Fibroblast of lung (primary cell): ENCODE measurements at regions not wholly inside any gene's neighbourhood (a gene's known extent, or its start where the extent isn't known, plus 50 kb on each side); places are given as distances from the start of the nearest gene placed in this dataset.

Experiments used
- DNase-seq, 2 donors: peaks; one replicate each; pipeline versions ENCODE4 v3.0.0 to v3.0.0-alpha.2; 2010; ENCODE audit warnings: low read depth in 2 of 2
- H2AFZ ChIP-seq: 2 replicates; pipeline ENCODE4 v1.5.1; 2012; ENCODE audit warnings: low read length, control low read depth, inconsistent platforms
- H3K27ac ChIP-seq: 2 replicates; pipeline ENCODE4 v1.5.1; 2011; ENCODE audit warnings: low read length, control low read depth; ENCODE audit not compliant: insufficient read depth
- H3K27me3 ChIP-seq: 2 replicates; pipeline ENCODE4 v1.5.1; 2011; ENCODE audit warnings: mild to moderate bottlenecking, low read length; ENCODE audit not compliant: control insufficient read depth, insufficient read depth
- H3K36me3 ChIP-seq: 2 replicates; pipeline ENCODE4 v1.5.1; 2011; ENCODE audit warnings: low read length; ENCODE audit not compliant: control insufficient read depth, insufficient read depth
- H3K4me1 ChIP-seq: 2 replicates; pipeline ENCODE4 v1.5.1; 2011; ENCODE audit warnings: low read length; ENCODE audit not compliant: control insufficient read depth, insufficient read depth; ENCODE audit errors: extremely low read depth
- H3K4me2 ChIP-seq: 2 replicates; pipeline ENCODE4 v1.5.1; 2011; ENCODE audit warnings: low read length, control low read depth; ENCODE audit not compliant: insufficient read depth; ENCODE audit errors: extremely low read depth
- H3K4me3 ChIP-seq, 4 experiments: fragments of 200-600 bp in 1 of 4; sonication (generic) in 1 of 4; replicated peaks in 1 of 4; 2 replicates each; pipeline ENCODE4 v1.5.1; 2011 to 2016; ENCODE audit warnings: low read length in 4 of 4, low read depth in 3 of 4, mild to moderate bottlenecking in 3 of 4, control low read depth in 2 of 4, inconsistent platforms in 1 of 4, mixed read lengths in 1 of 4; ENCODE audit not compliant: insufficient read depth in 1 of 4; ENCODE audit errors: control extremely low read depth in 1 of 4
- H3K79me2 ChIP-seq: 2 replicates; pipeline ENCODE4 v1.5.1; 2012; ENCODE audit warnings: mild to moderate bottlenecking, low read length, inconsistent platforms; ENCODE audit not compliant: control insufficient read depth, insufficient read depth
- H3K9ac ChIP-seq: 2 replicates; pipeline ENCODE4 v1.5.1; 2011; ENCODE audit warnings: mild to moderate bottlenecking, low read length, control low read depth; ENCODE audit not compliant: insufficient read depth
- H3K9me3 ChIP-seq: 2 replicates; pipeline ENCODE4 v1.5.1; 2012; ENCODE audit warnings: low read depth, low read length; ENCODE audit not compliant: control insufficient read depth, insufficient read depth
- H4K20me1 ChIP-seq: 2 replicates; pipeline ENCODE4 v1.5.1; 2011; ENCODE audit warnings: low read length; ENCODE audit not compliant: control insufficient read depth, insufficient read depth; ENCODE audit errors: extremely low read depth
- CTCF ChIP-seq, 2 donors: IDR thresholded peaks in 1 of 2; conservative IDR thresholded peaks in 1 of 2; 1 replicate in 1 of 2; 2 replicates in 1 of 2; pipeline ENCODE4 v1.5.1; 2011 to 2012; ENCODE audit warnings: low read length in 2 of 2, control low read depth in 1 of 2, inconsistent platforms in 1 of 2, low read depth in 1 of 2, mild to moderate bottlenecking in 1 of 2
- EZH2 ChIP-seq: IDR thresholded peaks from 2 replicates; pipeline ENCODE4 v1.5.1; 2012; ENCODE audit warnings: low read length, control low read depth, mild to moderate bottlenecking; ENCODE audit errors: missing control alignments

GRCh38 chr5:10118150-10118549, 131.5 kb downstream of the ATPSCKMT start:
- no peak for DNase-seq
- Histone ChIP-seq H3K9me3 (no peaks in the 10 kb centered on the region), H3K27ac (no peak overlapping the region), H3K4me1 (no peaks in the 10 kb centered on the region), H3K36me3 (no peaks in the 10 kb centered on the region), H2AFZ (no peak overlapping the region), H3K9ac (no peak overlapping the region), H3K4me2 (no peak overlapping the region), H4K20me1 (no peaks in the 10 kb centered on the region), H3K79me2 (no peaks in the 10 kb centered on the region), H3K27me3 (no peaks in the 10 kb centered on the region), H3K4me3 (no peak overlapping the region)
- no peak for TF ChIP-seq CTCF (conservative IDR thresholded peaks at IDR 0.05 in 1 of 2, IDR thresholded peaks at IDR 0.05 in 1 of 2; ENCODE audit: low read depth in 1 of 2, low read length in 2 of 2)
- no peak for TF ChIP-seq EZH2

- Histone ChIP-seq H3K4me3 (no peak overlapping the region), H3K27ac (no peak overlapping the region), H3K36me3 (no peaks in the 10 kb centered on the region), H3K79me2 (no peaks in the 10 kb centered on the region), H3K27me3 (no peaks in the 10 kb centered on the region), H4K20me1 (no peaks in the 10 kb centered on the region), H2AFZ (no peak overlapping the region), H3K4me1 (no peaks in the 10 kb centered on the region), H3K9me3 (no peaks in the 10 kb centered on the region), H3K9ac (no peak overlapping the region), H3K4me2 (no peak overlapping the region)
- TF ChIP-seq EZH2 (no peak), CTCF (conservative IDR thresholded peaks at IDR 0.05 in 1 of 2, IDR thresholded peaks at IDR 0.05 in 1 of 2; ENCODE audit: low read depth in 1 of 2, low read length in 2 of 2) (no peak)
- no peak for DNase-seq
Measured at GRCh38 chr5:10116594-10116993, 133.1 kb downstream of the ATPSCKMT start.

GRCh38 chr5:10115669-10116068, 134.0 kb downstream of the ATPSCKMT start:
- Histone ChIP-seq H3K79me2 (no peaks in the 10 kb centered on the region), H3K4me1 (no peaks in the 10 kb centered on the region), H3K36me3 (no peaks in the 10 kb centered on the region), H3K9ac (no peak overlapping the region), H4K20me1 (no peaks in the 10 kb centered on the region), H3K4me3 (no peak overlapping the region), H2AFZ (no peak overlapping the region), H3K27ac (no peak overlapping the region), H3K27me3 (no peaks in the 10 kb centered on the region), H3K9me3 (no peaks in the 10 kb centered on the region), H3K4me2 (no peak overlapping the region)
- TF ChIP-seq EZH2, result no peak
- TF ChIP-seq CTCF (conservative IDR thresholded peaks at IDR 0.05 in 1 of 2, IDR thresholded peaks at IDR 0.05 in 1 of 2; ENCODE audit: low read depth in 1 of 2, low read length in 2 of 2), result no peak
- DNase-seq, result no peak
